ENCODE measurements at regions not wholly inside any gene's neighbourhood (a gene's known extent, or its start where the extent isn't known, plus 50 kb on each side); places are given as distances from the start of the nearest gene placed in this dataset.

DNA sequence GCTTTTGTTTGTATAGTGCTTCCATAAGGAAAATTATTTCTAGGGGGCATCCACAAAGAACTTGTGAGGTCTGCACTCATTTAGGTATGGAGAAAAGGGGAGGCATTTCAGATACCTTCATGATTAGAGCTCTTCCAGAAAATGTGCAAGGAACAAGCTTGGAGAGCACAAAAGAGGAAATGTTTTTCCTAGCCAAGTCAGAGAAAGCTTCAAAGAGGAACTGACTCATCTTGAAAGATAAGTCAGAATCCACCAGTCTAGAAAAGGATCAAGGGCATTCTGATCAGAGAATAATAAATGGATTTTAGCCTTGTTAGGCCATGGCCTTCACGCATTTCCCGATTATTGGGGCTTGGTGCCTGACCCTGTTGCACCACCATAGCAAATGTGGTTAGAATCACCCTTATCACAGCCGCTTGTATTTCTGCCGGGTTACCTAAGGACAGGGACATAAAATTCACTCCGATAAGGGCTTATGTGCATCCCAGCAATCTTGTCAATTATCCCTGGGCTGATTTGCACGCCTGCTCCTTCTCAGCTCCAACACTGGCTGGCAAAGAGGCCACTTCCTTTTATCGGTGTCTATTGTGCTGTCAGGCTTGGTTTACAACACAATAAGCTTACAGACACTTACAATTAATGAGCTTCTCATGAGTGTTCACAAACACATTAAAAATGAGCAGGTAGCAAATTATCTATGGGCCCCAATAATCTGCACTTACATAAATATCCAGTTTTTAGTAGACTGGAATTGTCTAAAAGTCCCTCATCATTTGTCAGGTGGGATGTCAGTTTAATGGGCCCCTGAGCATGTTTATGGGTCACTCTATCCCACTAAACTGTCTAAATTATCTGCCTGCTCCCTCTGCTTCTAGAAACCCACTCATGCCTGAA is 613.5 kb downstream of the SOX6 start:
- Mint-ChIP-seq H3K36me3 (no peaks in the 10 kb centered on the region), H3K4me3 (no peak overlapping the region), H3K27me3 (ENCODE audit: low read depth in 2 of 2) (peaks cover 0 to 2% of the 10 kb centered on the region in 2 donors), H3K9me3 (peaks cover 4 to 11% of the 10 kb centered on the region in 2 donors), H3K4me1 (no peaks in the 10 kb centered on the region), H3K27ac (no peak overlapping the region)
- no peak for DNase-seq
- no peaks in the 10 kb centered on the region for H3K27me3 ChIP-seq (ENCODE audit: control insufficient read depth, insufficient read depth, low read length)
- no peaks in the 10 kb centered on the region for H3K9me3 ChIP-seq (ENCODE audit: control insufficient read depth, insufficient read depth, low read length)
- intact Hi-C loops (cut with micrococcal nuclease): no loop called here
- no peak overlapping the region for H3K4me3 ChIP-seq (ENCODE audit: low read length)
- H3K36me3 ChIP-seq (ENCODE audit: control insufficient read depth, insufficient read depth, low read length): no peaks in the 10 kb centered on the region
- WGBS (ENCODE audit: insufficient coverage): 71% methylated on average over 7 of the region's 7 CpGs
- no peak for TF ChIP-seq CTCF (IDR thresholded peaks at IDR 0.05)
- no peak for ATAC-seq
- H3K4me1 ChIP-seq (ENCODE audit: control insufficient read depth, insufficient read depth, low read length): no peaks in the 10 kb centered on the region
- H3K27ac ChIP-seq (ENCODE audit: low read length): no peak overlapping the region

- Mint-ChIP-seq H3K27ac (no peak overlapping the region), H3K4me1 (no peaks in the 10 kb centered on the region), H3K27me3 (ENCODE audit: low read depth in 2 of 2) (peaks cover 0 to 2% of the 10 kb centered on the region in 2 donors), H3K9me3 (peaks cover 4 to 9% of the 10 kb centered on the region in 2 donors), H3K4me3 (no peak overlapping the region), H3K36me3 (no peaks in the 10 kb centered on the region)
- 88% methylated on average over 3 of the region's 3 CpGs for WGBS (ENCODE audit: insufficient coverage)
- no peak for DNase-seq
- intact Hi-C loops (cut with micrococcal nuclease): no loop called here
- no peak for ATAC-seq
- H3K27me3 ChIP-seq (ENCODE audit: control insufficient read depth, insufficient read depth, low read length): no peaks in the 10 kb centered on the region
- no peak overlapping the region for H3K27ac ChIP-seq (ENCODE audit: low read length)
- H3K36me3 ChIP-seq (ENCODE audit: control insufficient read depth, insufficient read depth, low read length): no peaks in the 10 kb centered on the region
- TF ChIP-seq CTCF (IDR thresholded peaks at IDR 0.05): no peak
- no peaks in the 10 kb centered on the region for H3K4me1 ChIP-seq (ENCODE audit: control insufficient read depth, insufficient read depth, low read length)
- H3K9me3 ChIP-seq (ENCODE audit: control insufficient read depth, insufficient read depth, low read length): no peaks in the 10 kb centered on the region
- no peak overlapping the region for H3K4me3 ChIP-seq (ENCODE audit: low read length)
These were observed 611.7 kb downstream of the SOX6 start for GRCh38 chr11:15744693-15745092.

GRCh38 chr11:15745266-15745665 is 611.1 kb downstream of the SOX6 start:
- Mint-ChIP-seq H3K4me3 (no peak overlapping the region), H3K4me1 (no peaks in the 10 kb centered on the region), H3K27me3 (ENCODE audit: low read depth in 2 of 2) (peaks cover 0 to 2% of the 10 kb centered on the region in 2 donors), H3K36me3 (no peaks in the 10 kb centered on the region), H3K27ac (no peak overlapping the region), H3K9me3 (peaks cover 4 to 8% of the 10 kb centered on the region in 2 donors)
- Histone ChIP-seq H3K9me3 (ENCODE audit: control insufficient read depth, insufficient read depth, low read length) (no peaks in the 10 kb centered on the region), H3K4me3 (ENCODE audit: low read length) (no peak overlapping the region), H3K4me1 (ENCODE audit: control insufficient read depth, insufficient read depth, low read length) (no peaks in the 10 kb centered on the region), H3K27me3 (ENCODE audit: control insufficient read depth, insufficient read depth, low read length) (no peaks in the 10 kb centered on the region), H3K27ac (ENCODE audit: low read length) (no peak overlapping the region), H3K36me3 (ENCODE audit: control insufficient read depth, insufficient read depth, low read length) (no peaks in the 10 kb centered on the region)
- ATAC-seq (no peak), DNase-seq (no peak)
- intact Hi-C loops (cut with micrococcal nuclease): no loop called here
- WGBS (ENCODE audit: insufficient coverage): 89% methylated on average over 2 of the region's 2 CpGs
- TF ChIP-seq CTCF (IDR thresholded peaks at IDR 0.05): no peak

Data from natural killer cell (primary cell).